ENCODE measurements at regions not wholly inside any gene's neighbourhood (a gene's known extent, or its start where the extent isn't known, plus 50 kb on each side); places are given as distances from the start of the nearest gene placed in this dataset.

- no peak overlapping the region for H3K4me2 ChIP-seq (ENCODE audit: control insufficient read depth, extremely low read depth, insufficient read depth, low read depth, low read length)
- H3K36me3 ChIP-seq (ENCODE audit: control insufficient read depth in 2 of 2, extremely low read depth in 1 of 2, insufficient read depth in 2 of 2, low read length in 2 of 2): no peaks in the 10 kb centered on the region
- H3K79me2 ChIP-seq (ENCODE audit: control insufficient read depth, insufficient read depth, low read length): no peaks in the 10 kb centered on the region
- DNase-seq (ENCODE audit: low read depth, low spot score) (no peak), FAIRE-seq (no peak)
- H3K27ac ChIP-seq (ENCODE audit: control insufficient read depth, insufficient read depth, low read length): no peak overlapping the region
- H3K4me1 ChIP-seq (ENCODE audit: control insufficient read depth, extremely low read depth, insufficient read depth, low read length): no peaks in the 10 kb centered on the region
- no peak overlapping the region for H2AFZ ChIP-seq (ENCODE audit: control insufficient read depth, low read length)
- no peak overlapping the region for H3K9ac ChIP-seq (ENCODE audit: control insufficient read depth, extremely low read depth, insufficient read depth, low read length)
- no peaks in the 10 kb centered on the region for H4K20me1 ChIP-seq (ENCODE audit: control insufficient read depth, extremely low read depth, insufficient read depth, low read length)
- H3K9me1 ChIP-seq (ENCODE audit: control insufficient read depth, extremely low read depth, insufficient read depth, low read length): no peaks in the 10 kb centered on the region
- dilution Hi-C loops (cut with MboI; ENCODE audit: extremely low pct_ligation_motif_present, low sequenced_read_pairs): no loop called here
- TF ChIP-seq CTCF (optimal IDR thresholded peaks at IDR 0.05 in 1 of 3, IDR thresholded peaks at IDR 0.05 in 1 of 3, conservative IDR thresholded peaks at IDR 0.05 in 1 of 3; ENCODE audit: extremely low read depth in 1 of 3, insufficient read depth in 2 of 3, low read length in 3 of 3) (no peak), EZH2 (IDR thresholded peaks at IDR 0.05; ENCODE audit: low read length) (no peak)
- H3K4me3 ChIP-seq (ENCODE audit: control insufficient read depth in 2 of 3, extremely low read depth in 1 of 3, insufficient read depth in 2 of 3, low read depth in 1 of 3, low read length in 3 of 3): no peak overlapping the region
- H3K27me3 ChIP-seq (ENCODE audit: control insufficient read depth, extremely low read depth, insufficient read depth, low read length): no peaks in the 10 kb centered on the region
- H3K9me3 ChIP-seq (ENCODE audit: control insufficient read depth, low read depth, low read length): no peaks in the 10 kb centered on the region
Measured at GRCh38 chr11:32325725-32326124, 109.6 kb downstream of the WT1 start.

- FAIRE-seq (no peak), DNase-seq (ENCODE audit: low read depth, low spot score) (no peak)
- dilution Hi-C loops (cut with MboI; ENCODE audit: extremely low pct_ligation_motif_present, low sequenced_read_pairs): no loop called here
Measured at GRCh38 chr11:32326522-32326921, 108.8 kb downstream of the WT1 start.

More at GRCh38 chr11:32326522-32326921, 108.8 kb downstream of the WT1 start:
- no peaks in the 10 kb centered on the region for H3K9me1 ChIP-seq (ENCODE audit: control insufficient read depth, extremely low read depth, insufficient read depth, low read length)
- no peaks in the 10 kb centered on the region for H3K9me3 ChIP-seq (ENCODE audit: control insufficient read depth, low read depth, low read length)
- H3K4me1 ChIP-seq (ENCODE audit: control insufficient read depth, extremely low read depth, insufficient read depth, low read length): no peaks in the 10 kb centered on the region
- H3K27me3 ChIP-seq (ENCODE audit: control insufficient read depth, extremely low read depth, insufficient read depth, low read length): no peaks in the 10 kb centered on the region
- H3K9ac ChIP-seq (ENCODE audit: control insufficient read depth, extremely low read depth, insufficient read depth, low read length): no peak overlapping the region
- H4K20me1 ChIP-seq (ENCODE audit: control insufficient read depth, extremely low read depth, insufficient read depth, low read length): no peaks in the 10 kb centered on the region
- no peak overlapping the region for H3K4me3 ChIP-seq (ENCODE audit: control insufficient read depth in 2 of 3, extremely low read depth in 1 of 3, insufficient read depth in 2 of 3, low read depth in 1 of 3, low read length in 3 of 3)
- no peaks in the 10 kb centered on the region for H3K79me2 ChIP-seq (ENCODE audit: control insufficient read depth, insufficient read depth, low read length)
- H3K27ac ChIP-seq (ENCODE audit: control insufficient read depth, insufficient read depth, low read length): no peak overlapping the region
- TF ChIP-seq CTCF (optimal IDR thresholded peaks at IDR 0.05 in 1 of 3, IDR thresholded peaks at IDR 0.05 in 1 of 3, conservative IDR thresholded peaks at IDR 0.05 in 1 of 3; ENCODE audit: extremely low read depth in 1 of 3, insufficient read depth in 2 of 3, low read length in 3 of 3) (no peak), EZH2 (IDR thresholded peaks at IDR 0.05; ENCODE audit: low read length) (no peak)
- no peaks in the 10 kb centered on the region for H3K36me3 ChIP-seq (ENCODE audit: control insufficient read depth in 2 of 2, extremely low read depth in 1 of 2, insufficient read depth in 2 of 2, low read length in 2 of 2)
- H3K4me2 ChIP-seq (ENCODE audit: control insufficient read depth, extremely low read depth, insufficient read depth, low read depth, low read length): no peak overlapping the region
- H2AFZ ChIP-seq (ENCODE audit: control insufficient read depth, low read length): no peak overlapping the region
